T-helper 1 cell (primary cell): ENCODE measurements at regions not wholly inside any gene's neighbourhood (a gene's known extent, or its start where the extent isn't known, plus 50 kb on each side); places are given as distances from the start of the nearest gene placed in this dataset.
"Not testable (repeated sequence)": the region's sequence is repeated elsewhere in the genome, so short reads cannot be mapped to it uniquely, and the experiment has no call there.

Experiments
- DNase-seq, 5 donors: peaks; one replicate each; pipeline ENCODE4 v3.0.0-alpha.2; 2012 to 2020

- no peak for DNase-seq
These were observed 92.4 kb upstream of the TGM3 start for GRCh38 chr20:2203436-2203835.

- DNase-seq: no peak
These were observed 91.8 kb upstream of the TGM3 start for GRCh38 chr20:2204021-2204420.

DNA sequence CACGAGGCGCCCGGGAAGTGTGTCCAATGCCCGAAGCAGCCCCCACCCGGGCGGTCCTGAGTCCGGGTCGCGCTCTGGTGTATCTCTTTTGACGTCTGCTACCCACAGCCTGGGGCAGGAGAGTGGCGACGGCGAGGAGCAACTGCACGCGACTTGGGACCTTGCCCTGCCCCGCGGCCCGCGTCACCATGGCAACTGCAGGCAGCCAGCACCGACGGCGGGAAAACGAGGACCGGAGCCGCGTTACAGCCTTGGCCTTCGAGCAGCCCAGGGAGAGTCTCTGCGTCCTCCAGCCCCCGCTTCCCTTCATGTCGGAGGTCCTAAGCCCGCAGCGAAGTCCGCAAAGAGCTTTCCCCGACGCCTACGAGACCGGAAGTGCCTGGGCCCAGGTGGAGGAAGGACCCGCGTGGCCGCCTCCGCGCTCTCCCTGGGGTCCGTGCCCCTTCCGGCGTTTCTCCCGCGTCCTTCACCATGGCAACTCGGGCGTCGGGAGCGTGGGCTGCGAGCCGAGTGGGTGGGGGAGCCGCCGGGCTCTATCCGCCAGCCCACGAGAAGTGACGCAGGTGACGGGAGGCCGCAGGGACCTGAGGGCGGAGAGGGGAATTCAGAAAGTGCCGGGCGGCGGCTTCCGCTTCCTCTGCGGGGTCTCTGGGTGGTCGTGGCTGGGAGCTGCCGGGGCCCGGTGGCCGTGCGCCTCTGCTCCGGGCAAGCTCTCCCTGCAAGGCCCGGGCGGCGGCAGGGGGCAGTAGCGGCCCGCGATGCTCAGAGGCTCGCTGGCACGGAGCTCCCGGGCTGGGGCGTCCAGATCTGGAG is 88.6 kb upstream of the TGM3 start:
- DNase-seq: peak in 4 of 5 donors; percentile 19 to 33 (median 22)

DNA sequence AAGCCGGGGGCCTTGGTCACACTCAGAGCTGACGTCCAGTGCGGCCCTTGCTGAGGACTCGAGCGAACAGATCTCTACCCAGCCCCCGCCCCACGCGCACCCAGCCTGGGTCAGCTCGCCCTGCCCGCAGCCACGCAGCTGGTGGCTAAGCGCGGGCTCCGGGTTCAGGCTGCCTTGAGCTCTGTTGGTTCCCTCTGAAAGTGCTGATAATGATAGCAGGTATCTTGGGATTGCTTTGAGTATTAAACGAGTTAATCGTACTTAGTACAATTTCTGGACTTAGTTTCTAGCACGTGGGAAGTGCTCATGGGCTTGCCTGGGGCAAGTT is 88.1 kb upstream of the TGM3 start:
- DNase-seq: no peak

DNA sequence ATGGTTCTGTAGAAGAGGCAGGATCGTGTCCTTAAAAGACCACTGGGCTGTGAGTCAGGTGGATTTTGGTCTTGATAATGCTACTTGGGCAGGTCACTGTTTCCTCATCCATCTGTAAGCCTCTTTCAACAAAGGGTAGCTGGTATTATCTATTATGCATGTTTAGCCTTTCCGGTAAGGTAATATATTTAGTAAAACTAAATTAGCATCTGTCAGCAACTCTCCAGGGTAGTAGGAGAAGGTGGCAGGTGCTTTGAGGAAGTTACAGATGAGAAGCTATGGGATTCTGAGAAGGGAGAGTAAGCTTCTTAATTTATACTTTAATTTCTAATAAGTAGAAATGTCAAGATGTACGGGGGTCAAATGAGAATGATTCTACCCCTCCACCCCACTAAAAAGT is 86.9 kb upstream of the TGM3 start:
- DNase-seq: no peak

GRCh38 chr20:2210646-2211552 is 84.9 kb upstream of the TGM3 start:
- no peak for DNase-seq

DNA sequence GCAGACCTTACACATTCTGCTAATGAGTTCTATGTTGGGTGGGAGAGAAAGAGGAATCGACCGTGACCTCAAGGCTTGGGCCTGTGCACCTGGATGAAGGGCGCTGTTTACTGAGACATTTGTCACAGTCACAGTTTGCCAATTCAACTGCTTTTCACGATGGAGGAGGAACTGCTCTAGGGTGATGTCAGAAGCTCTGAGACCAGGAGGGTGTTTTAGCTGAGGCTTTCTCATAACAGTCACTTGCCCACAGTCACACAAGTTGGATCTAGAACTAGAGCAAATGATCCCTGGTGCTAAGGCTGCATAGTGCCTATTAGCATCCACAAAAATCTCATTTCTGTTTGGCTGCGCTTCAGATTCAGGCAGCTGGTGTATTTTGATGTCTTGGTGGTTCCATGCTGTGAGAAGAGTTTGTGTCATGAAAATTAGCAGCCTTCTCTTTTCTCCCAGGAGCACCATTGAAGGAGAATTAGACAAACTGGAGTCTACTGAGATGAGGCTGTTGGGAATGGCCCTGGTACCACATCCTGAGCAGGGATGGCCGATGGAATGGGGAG is 83.3 kb upstream of the TGM3 start:
- no peak for DNase-seq

DNA sequence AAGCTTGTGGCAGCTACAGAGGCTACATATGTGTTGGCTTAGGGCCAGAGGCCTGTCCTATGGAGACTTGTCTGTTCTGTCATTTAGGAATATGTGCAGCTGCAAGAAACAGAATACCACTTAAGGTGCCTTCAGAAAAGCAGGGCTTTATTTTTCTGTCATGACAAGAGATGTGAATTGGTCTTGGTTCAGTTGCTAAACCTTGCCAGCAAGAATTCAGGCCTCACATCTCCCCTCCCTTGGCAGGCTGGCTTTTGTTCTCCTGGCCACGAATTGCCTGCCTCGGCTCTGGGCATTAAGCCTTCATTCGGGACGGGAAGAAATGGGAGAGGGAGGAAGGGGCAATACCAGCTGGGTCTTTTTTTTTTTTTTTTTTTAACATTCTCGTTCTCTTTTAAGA is 82.4 kb upstream of the TGM3 start:
- no peak for DNase-seq

- no peak for DNase-seq
These were observed 77.8 kb upstream of the TGM3 start for GRCh38 chr20:2217857-2218539.

- DNase-seq: no peak
These were observed 76.3 kb upstream of the TGM3 start for GRCh38 chr20:2219481-2220006.

- no peak for DNase-seq
These were observed 75.5 kb upstream of the TGM3 start for GRCh38 chr20:2220298-2220697.

DNA sequence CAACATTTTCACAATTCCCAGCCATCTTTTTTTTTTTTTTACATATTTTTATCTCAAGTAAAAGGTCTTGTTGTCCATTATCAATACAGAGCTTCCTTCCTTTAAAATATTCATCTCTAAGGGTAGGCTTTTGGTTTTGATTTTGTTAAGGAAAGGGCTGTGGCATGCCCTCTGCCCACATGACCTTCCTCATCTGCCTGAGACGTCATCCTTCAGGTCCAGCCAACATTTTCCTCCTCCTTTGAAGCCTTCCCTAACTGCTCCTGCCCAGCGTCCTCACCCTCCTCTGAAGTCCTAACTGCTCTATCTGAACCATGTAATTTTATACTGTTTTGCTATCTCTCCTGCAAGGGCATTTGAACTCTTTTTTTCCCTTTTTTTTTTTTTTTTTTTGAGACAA is 73.9 kb upstream of the TGM3 start:
- DNase-seq: no peak

DNA sequence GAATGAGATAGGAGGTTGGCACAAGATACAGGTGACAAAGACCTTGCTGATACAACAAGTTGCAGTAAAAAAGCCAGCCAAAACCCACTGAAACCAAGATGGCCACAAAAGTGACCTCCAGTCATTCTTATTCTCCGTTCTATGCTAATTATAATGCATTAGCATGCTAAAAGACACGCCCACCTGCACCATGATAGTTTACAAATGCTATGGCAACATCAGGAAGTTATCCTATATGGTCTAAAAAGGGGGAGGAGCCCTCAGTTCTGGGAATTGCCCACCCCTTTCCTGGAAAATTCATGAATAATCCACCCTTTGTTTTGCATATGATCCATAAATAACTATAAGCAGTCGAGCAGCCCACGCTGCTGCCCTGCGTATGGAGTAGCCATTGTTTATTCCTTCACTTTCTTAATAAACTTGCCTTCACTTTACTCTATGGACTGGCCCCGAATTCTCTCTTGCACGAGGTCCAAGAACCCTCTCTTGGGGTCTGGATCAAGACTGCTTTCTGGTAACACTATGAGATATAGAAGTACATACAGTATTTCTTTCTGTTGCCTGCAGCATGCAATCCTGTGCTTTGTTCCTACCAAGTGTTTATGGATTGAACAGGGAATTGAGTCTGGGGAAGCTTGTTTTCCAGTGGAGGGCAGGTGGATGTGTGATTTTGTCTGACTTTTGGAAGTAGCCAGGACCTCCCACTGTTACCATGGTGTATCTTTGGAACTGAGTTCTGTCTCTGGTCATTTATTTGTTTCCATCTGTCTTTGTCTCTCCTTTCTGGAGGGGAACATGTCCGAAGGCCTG is 72.0 kb upstream of the TGM3 start:
- DNase-seq: no peak

DNA sequence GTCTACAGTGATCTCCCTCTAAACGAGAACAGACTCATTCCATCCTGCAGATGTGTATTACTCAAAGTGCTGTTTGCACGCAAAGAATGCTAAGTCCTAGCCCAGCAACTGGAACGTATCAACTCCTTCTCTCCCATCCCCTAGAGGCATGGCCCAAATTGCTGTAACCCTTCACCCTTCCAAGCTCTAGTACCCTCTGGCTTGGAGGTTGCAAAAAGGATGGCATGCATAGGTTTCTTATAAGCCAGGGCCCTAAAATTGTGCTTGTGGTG is 71.5 kb upstream of the TGM3 start:
- no peak for DNase-seq

DNA sequence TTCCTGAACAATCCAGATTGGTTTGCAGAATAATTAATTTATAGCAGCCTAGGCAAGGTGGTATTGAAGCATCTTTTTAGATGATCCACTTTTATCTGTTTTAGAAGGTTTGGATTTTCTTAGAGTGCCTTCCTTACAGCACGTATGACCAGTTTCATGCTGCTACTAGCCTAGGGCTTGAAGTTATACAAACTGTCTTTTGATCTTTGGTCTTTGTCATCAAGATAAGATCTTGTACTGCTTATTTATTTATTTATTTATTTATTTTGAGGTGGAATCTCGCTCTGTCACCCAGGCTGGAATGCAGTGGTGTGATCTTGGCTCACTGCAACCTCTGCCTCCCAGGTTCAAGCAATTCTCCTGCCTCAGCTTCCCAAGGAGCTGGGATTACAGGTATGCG is 68.5 kb upstream of the TGM3 start:
- DNase-seq: not testable (repeated sequence)

DNA sequence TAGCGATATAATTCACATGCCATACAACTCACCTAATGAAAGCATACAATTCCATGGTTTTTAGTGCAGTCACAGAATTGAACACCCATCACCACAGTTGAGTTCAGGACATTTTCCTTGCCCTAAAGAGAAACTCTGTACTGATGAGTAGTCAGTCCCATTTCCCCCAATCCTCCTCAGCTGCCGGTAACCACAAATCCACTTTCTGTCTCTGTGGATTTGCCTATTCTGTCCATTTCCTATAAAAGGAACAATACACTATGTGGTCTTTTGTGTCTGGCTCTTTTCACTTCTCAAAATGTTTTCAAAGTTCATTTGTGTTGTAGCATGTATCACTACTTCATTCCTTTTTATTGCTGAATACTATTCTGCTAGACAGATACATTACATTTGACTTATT is 67.9 kb upstream of the TGM3 start:
- DNase-seq: no peak

DNA sequence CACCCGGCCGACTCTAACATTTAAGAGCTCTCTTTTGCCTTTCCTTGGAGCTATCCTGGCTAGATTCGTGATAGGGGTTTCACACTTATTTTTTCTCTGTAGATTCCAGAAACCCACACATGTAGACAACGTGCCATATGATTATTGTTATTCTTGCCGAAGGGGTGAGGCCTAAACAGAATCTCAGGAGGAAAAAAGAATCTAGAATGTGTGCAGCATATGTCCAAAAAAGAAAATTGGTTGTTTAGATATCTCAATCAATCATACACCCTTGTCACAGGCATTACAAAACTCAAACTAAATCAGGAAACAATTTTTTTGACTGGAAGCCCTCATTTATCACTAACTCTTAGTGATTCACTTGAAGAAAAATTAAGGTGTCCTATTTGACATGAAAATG is 66.9 kb upstream of the TGM3 start:
- DNase-seq: no peak

- DNase-seq: no peak
These were observed 64.9 kb upstream of the TGM3 start for GRCh38 chr20:2230726-2231488.

- DNase-seq: no peak
These were observed 64.1 kb upstream of the TGM3 start for GRCh38 chr20:2231701-2232100.

GRCh38 chr20:2234598-2235191 is 61.1 kb upstream of the TGM3 start:
- DNase-seq: no peak

- no peak for DNase-seq
These were observed 59.5 kb upstream of the TGM3 start for GRCh38 chr20:2236256-2236655.
